ENCODE measurements at regions not wholly inside any gene's neighbourhood (a gene's known extent, or its start where the extent isn't known, plus 50 kb on each side); places are given as distances from the start of the nearest gene placed in this dataset.

DNA sequence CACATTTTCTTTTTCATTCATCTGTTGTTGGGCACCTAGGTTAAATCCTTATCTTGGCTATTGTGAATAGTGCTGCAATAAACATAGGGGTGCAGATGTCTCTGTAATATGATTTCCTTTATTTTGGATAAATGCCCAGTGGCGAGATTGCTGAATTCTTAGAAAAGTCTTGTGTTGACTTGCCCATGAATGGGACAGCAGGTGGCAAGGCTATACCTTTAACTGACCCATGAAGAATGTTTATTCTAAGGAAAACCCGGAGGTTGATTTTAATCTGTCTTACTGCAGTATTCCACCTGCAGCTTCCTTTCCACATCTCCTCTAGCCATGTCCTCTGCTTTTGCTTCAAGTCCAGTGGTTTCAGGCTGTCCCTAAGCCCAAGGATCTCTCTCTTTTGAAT is 220.6 kb downstream of the SNCA start:
- Mint-ChIP-seq H3K27me3 (ENCODE audit: unreplicated experiment) (no peaks in the 10 kb centered on the region), H3K27ac (ENCODE audit: unreplicated experiment) (no peak overlapping the region), H3K4me1 (ENCODE audit: unreplicated experiment) (peaks cover 6% of the 10 kb centered on the region), H3K4me3 (ENCODE audit: unreplicated experiment) (no peak overlapping the region), H3K36me3 (ENCODE audit: low read depth, unreplicated experiment) (no peaks in the 10 kb centered on the region), H3K9me3 (ENCODE audit: unreplicated experiment) (no peaks in the 10 kb centered on the region)
- no peak for DNase-seq (ENCODE audit: low spot score)
- TF ChIP-seq, protein P1, sequence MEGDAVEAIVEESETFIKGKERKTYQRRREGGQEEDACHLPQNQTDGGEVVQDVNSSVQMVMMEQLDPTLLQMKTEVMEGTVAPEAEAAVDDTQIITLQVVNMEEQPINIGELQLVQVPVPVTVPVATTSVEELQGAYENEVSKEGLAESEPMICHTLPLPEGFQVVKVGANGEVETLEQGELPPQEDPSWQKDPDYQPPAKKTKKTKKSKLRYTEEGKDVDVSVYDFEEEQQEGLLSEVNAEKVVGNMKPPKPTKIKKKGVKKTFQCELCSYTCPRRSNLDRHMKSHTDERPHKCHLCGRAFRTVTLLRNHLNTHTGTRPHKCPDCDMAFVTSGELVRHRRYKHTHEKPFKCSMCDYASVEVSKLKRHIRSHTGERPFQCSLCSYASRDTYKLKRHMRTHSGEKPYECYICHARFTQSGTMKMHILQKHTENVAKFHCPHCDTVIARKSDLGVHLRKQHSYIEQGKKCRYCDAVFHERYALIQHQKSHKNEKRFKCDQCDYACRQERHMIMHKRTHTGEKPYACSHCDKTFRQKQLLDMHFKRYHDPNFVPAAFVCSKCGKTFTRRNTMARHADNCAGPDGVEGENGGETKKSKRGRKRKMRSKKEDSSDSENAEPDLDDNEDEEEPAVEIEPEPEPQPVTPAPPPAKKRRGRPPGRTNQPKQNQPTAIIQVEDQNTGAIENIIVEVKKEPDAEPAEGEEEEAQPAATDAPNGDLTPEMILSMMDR (IDR thresholded peaks at IDR 0.05; ENCODE audit: unreplicated experiment), result no peak

DNA sequence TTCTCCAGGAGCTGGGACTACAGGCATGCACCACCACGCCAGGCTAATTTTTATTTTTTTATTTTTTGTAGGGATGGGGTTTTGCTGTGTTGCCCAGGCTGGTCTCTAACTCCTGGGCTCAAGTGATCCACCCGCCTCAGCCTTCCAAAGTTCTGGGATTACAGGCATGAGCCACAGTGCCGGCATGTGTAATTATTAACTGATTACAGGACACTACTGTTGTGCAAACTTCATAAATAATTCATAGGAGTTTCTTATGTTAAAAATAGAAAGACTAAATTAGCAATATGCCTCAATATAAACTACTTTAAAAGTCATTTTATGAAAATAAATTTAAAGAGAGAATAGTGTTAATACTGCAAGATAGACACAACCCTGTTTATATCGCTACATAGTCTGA is 221.9 kb downstream of the SNCA start:
- no peaks in the 10 kb centered on the region for H3K36me3 Mint-ChIP-seq (ENCODE audit: low read depth, unreplicated experiment)
- no peak overlapping the region for H3K27ac Mint-ChIP-seq (ENCODE audit: unreplicated experiment)
- no peak overlapping the region for H3K4me3 Mint-ChIP-seq (ENCODE audit: unreplicated experiment)
- TF ChIP-seq, protein P1 (IDR thresholded peaks at IDR 0.05; ENCODE audit: unreplicated experiment), result no peak
- no peaks in the 10 kb centered on the region for H3K27me3 Mint-ChIP-seq (ENCODE audit: unreplicated experiment)
- DNase-seq (ENCODE audit: low spot score), result no peak
- no peaks in the 10 kb centered on the region for H3K9me3 Mint-ChIP-seq (ENCODE audit: unreplicated experiment)
- peaks cover 6% of the 10 kb centered on the region for H3K4me1 Mint-ChIP-seq (ENCODE audit: unreplicated experiment)

DNA sequence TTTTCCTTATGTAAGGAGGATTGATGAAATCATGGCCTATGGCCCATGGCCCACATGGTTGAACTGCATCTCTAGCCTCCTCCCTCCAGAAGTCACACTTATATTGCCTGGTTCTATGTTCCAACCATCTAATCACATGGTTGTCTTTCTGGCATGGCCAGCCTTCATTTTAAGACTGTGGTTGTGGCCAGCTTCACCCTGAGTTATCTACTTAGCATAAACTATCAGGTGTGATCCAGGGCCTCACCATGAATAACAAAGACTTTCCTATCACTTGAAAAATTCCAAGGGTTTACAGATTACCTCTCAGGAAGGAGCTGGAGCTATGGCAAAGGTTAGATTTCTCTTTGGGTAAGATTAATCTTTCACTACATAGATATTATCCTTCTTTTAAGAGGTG is 222.8 kb downstream of the SNCA start:
- H3K4me1 Mint-ChIP-seq (ENCODE audit: unreplicated experiment), result peaks cover 6% of the 10 kb centered on the region
- no peaks in the 10 kb centered on the region for H3K27me3 Mint-ChIP-seq (ENCODE audit: unreplicated experiment)
- H3K27ac Mint-ChIP-seq (ENCODE audit: unreplicated experiment), result no peak overlapping the region
- no peaks in the 10 kb centered on the region for H3K9me3 Mint-ChIP-seq (ENCODE audit: unreplicated experiment)
- DNase-seq (ENCODE audit: low spot score), result no peak
- TF ChIP-seq, protein P1 (IDR thresholded peaks at IDR 0.05; ENCODE audit: unreplicated experiment), result no peak
- H3K36me3 Mint-ChIP-seq (ENCODE audit: low read depth, unreplicated experiment), result no peaks in the 10 kb centered on the region
- H3K4me3 Mint-ChIP-seq (ENCODE audit: unreplicated experiment), result no peak overlapping the region

DNA sequence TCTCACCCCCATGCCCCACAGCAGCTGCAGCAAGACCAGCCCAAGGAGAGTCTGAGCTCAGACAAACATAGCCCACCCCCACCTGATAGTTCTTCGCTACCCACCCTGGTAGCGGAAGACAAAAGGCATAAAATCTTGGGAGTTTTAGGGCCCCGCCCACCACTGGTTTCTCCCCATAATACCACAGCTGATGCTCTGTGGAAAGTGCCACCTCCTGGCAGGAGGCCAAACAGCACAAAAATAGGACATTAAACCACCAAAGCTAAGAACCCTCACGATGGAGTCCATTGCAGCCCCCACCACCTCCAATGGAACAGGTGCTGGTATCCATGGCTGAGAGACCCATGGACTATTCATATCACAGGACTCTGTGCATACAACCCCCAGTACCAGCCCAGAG is 226.7 kb downstream of the SNCA start:
- Mint-ChIP-seq H3K27ac (ENCODE audit: unreplicated experiment) (no peak overlapping the region), H3K27me3 (ENCODE audit: unreplicated experiment) (peaks cover 3% of the 10 kb centered on the region), H3K4me3 (ENCODE audit: unreplicated experiment) (no peak overlapping the region), H3K4me1 (ENCODE audit: unreplicated experiment) (no peaks in the 10 kb centered on the region), H3K36me3 (ENCODE audit: low read depth, unreplicated experiment) (no peaks in the 10 kb centered on the region), H3K9me3 (ENCODE audit: unreplicated experiment) (no peaks in the 10 kb centered on the region)
- TF ChIP-seq, protein P1 (IDR thresholded peaks at IDR 0.05; ENCODE audit: unreplicated experiment), result no peak
- no peak for DNase-seq (ENCODE audit: low spot score)

DNA sequence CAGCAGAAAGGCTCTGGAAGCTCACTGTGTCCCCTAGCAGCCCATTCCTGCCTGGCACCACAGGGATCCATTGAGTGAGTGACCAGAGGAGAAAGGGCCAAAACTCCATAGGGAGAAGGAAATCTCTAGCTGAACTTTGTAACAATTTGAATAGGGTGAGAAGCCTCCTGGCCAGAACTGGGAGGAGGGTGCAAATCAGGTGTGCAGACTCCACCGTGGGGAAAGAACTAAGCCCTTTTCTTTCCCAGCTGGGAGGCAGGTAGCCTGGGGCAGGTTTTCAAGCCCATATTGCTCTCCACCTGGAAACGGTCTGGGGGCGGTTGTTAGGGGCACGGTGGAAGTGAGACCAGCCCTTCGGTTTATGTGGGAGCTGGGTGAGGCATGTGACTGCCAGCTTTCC is 227.2 kb downstream of the SNCA start:
- no peak for DNase-seq (ENCODE audit: low spot score)
- H3K36me3 Mint-ChIP-seq (ENCODE audit: low read depth, unreplicated experiment), result no peaks in the 10 kb centered on the region
- TF ChIP-seq, protein P1 (IDR thresholded peaks at IDR 0.05; ENCODE audit: unreplicated experiment), result no peak
- H3K4me3 Mint-ChIP-seq (ENCODE audit: unreplicated experiment), result no peak overlapping the region
- no peaks in the 10 kb centered on the region for H3K4me1 Mint-ChIP-seq (ENCODE audit: unreplicated experiment)
- H3K9me3 Mint-ChIP-seq (ENCODE audit: unreplicated experiment), result no peaks in the 10 kb centered on the region
- H3K27me3 Mint-ChIP-seq (ENCODE audit: unreplicated experiment), result peaks cover 3% of the 10 kb centered on the region
- H3K27ac Mint-ChIP-seq (ENCODE audit: unreplicated experiment), result no peak overlapping the region
